Neuronal stem cell (in vitro differentiated cells): ENCODE measurements at regions not wholly inside any gene's neighbourhood (a gene's known extent, or its start where the extent isn't known, plus 50 kb on each side); places are given as distances from the start of the nearest gene placed in this dataset.

Source experiments
- DNase-seq: peaks from one replicate; pipeline ENCODE4 v3.0.0-alpha.2; 2013; ENCODE audit warnings: low spot score
- H2AFZ ChIP-seq: one replicate; pipeline ENCODE4 v1.6.1; 2013; ENCODE audit warnings: mild to moderate bottlenecking, low read length, inconsistent platforms
- H2AK5ac ChIP-seq: 2 replicates; pipeline ENCODE4 v1.6.1; 2013; ENCODE audit warnings: low read depth, mild to moderate bottlenecking, inconsistent platforms, low read length, moderate library complexity, mixed read lengths
- H2BK120ac ChIP-seq: 2 replicates; pipeline ENCODE4 v1.6.1; 2013; ENCODE audit warnings: low read depth, mild to moderate bottlenecking, inconsistent platforms, low read length, moderate library complexity, mixed read lengths
- H2BK12ac ChIP-seq: one replicate; pipeline ENCODE4 v1.6.1; 2013; ENCODE audit warnings: low read length, inconsistent platforms
- H2BK15ac ChIP-seq: 2 replicates; pipeline ENCODE4 v1.6.1; 2013; ENCODE audit warnings: mild to moderate bottlenecking, low read length, inconsistent platforms, mixed read lengths
- H2BK5ac ChIP-seq: one replicate; pipeline ENCODE4 v1.6.1; 2013; ENCODE audit warnings: inconsistent platforms, mild to moderate bottlenecking, low read length, moderate library complexity
- H3K14ac ChIP-seq: one replicate; pipeline ENCODE4 v1.6.1; 2013; ENCODE audit warnings: low read length, inconsistent platforms
- H3K18ac ChIP-seq: 2 replicates; pipeline ENCODE4 v1.6.1; 2013; ENCODE audit warnings: low read length, inconsistent platforms
- H3K23ac ChIP-seq: 2 replicates; pipeline ENCODE4 v1.6.1; 2013; ENCODE audit warnings: low read depth, mild to moderate bottlenecking, mixed read lengths, low read length, inconsistent platforms; ENCODE audit not compliant: poor library complexity
- H3K27ac ChIP-seq: replicated peaks from 3 replicates; pipeline ENCODE4 v1.5.1; 2013; ENCODE audit warnings: low read length, inconsistent platforms
- H3K27me3 ChIP-seq, 3 experiments: 2 replicates each; pipeline ENCODE4 v1.6.1; 2013; ENCODE audit warnings: low read length in 3 of 3, mild to moderate bottlenecking in 2 of 3, inconsistent platforms in 1 of 3, low read depth in 1 of 3, mixed read lengths in 1 of 3, moderate library complexity in 1 of 3; ENCODE audit not compliant: control insufficient read depth in 3 of 3, insufficient read depth in 3 of 3
- H3K36me3 ChIP-seq, 2 donors: replicated peaks in 1 of 2; 2 replicates each; pipeline ENCODE4 v1.6.1; 2013; ENCODE audit warnings: low read length in 2 of 2; ENCODE audit not compliant: control insufficient read depth in 2 of 2, insufficient read depth in 2 of 2
- H3K4ac ChIP-seq: 2 replicates; pipeline ENCODE4 v1.6.1; 2013; ENCODE audit warnings: inconsistent platforms, mild to moderate bottlenecking, low read length, moderate library complexity
- H3K4me1 ChIP-seq, 2 donors: 1 replicate in 1 of 2; 2 replicates in 1 of 2; pipeline ENCODE4 v1.6.1; 2013; ENCODE audit warnings: low read length in 2 of 2, low read depth in 1 of 2; ENCODE audit not compliant: control insufficient read depth in 2 of 2, insufficient read depth in 1 of 2
- H3K4me2 ChIP-seq: one replicate; pipeline ENCODE4 v1.6.1; 2013; ENCODE audit warnings: mild to moderate bottlenecking, low read length, inconsistent platforms; ENCODE audit not compliant: insufficient read depth, poor library complexity, severe bottlenecking
- H3K4me3 ChIP-seq, 2 donors: 2 replicates each; pipeline ENCODE4 v1.5.1; 2013; ENCODE audit warnings: low read length in 2 of 2, mild to moderate bottlenecking in 2 of 2, inconsistent platforms in 1 of 2, moderate library complexity in 1 of 2
- H3K79me1 ChIP-seq: one replicate; pipeline ENCODE4 v1.6.1; 2013; ENCODE audit warnings: low read depth, mild to moderate bottlenecking, inconsistent platforms, low read length, moderate library complexity
- H3K9ac ChIP-seq: one replicate; pipeline ENCODE4 v1.6.1; 2013; ENCODE audit warnings: mild to moderate bottlenecking, low read depth, low read length, inconsistent platforms; ENCODE audit not compliant: poor library complexity
- H3K9me3 ChIP-seq, 2 donors: replicated peaks in 1 of 2; 2 replicates each; pipeline versions ENCODE3 to v1.6.1; 2013; ENCODE audit warnings: low read length in 2 of 2, mild to moderate bottlenecking in 2 of 2, inconsistent platforms in 1 of 2, low read depth in 1 of 2, mixed read lengths in 1 of 2, moderate library complexity in 1 of 2; ENCODE audit not compliant: control insufficient read depth in 2 of 2, insufficient read depth in 1 of 2
- H4K8ac ChIP-seq: one replicate; pipeline ENCODE4 v1.6.1; 2013; ENCODE audit warnings: low read depth, mild to moderate bottlenecking, inconsistent platforms, low read length, moderate library complexity
- H4K91ac ChIP-seq: one replicate; pipeline ENCODE4 v1.6.1; 2013; ENCODE audit warnings: low read length, low read depth, mild to moderate bottlenecking, inconsistent platforms; ENCODE audit not compliant: poor library complexity
- WGBS, 2 donors: extraction: QIAGEN DNeasy Blood & Tissue Kit; methylation state at CpG; one replicate each; pipeline ENCODE4 v1.1.7; 2013; ENCODE audit warnings: missing lambda C conversion rate in 2 of 2, mixed read lengths in 1 of 2; ENCODE audit not compliant: insufficient read length in 2 of 2, insufficient replicate concordance in 1 of 2; ENCODE audit errors: extremely low coverage in 2 of 2; 5-methylcytosine and 5-hydroxymethylcytosine counted together

GRCh38 chr1:166691476-166691875 is 147.8 kb upstream of the POGK start:
- no CpG with 5 or more reads among the region's 3 CpGs for WGBS, 2 donors
- Histone ChIP-seq H2BK15ac (no peak overlapping the region), H3K27me3 (no peaks in the 10 kb centered on the region)

GRCh38 chr1:166692346-166692745 is 146.9 kb upstream of the POGK start:
- Histone ChIP-seq H4K91ac (no peak overlapping the region), H3K36me3 (no peaks in the 10 kb centered on the region), H3K18ac (no peak overlapping the region), H3K4me3 (no peak overlapping the region), H3K9ac (no peak overlapping the region), H2BK5ac (no peak overlapping the region), H3K27ac (no peak overlapping the region), H3K4ac (no peak overlapping the region), H2AK5ac (no peak overlapping the region), H3K27me3 (no peaks in the 10 kb centered on the region), H3K9me3 (no peaks in the 10 kb centered on the region), H2AFZ (no peak overlapping the region), H2BK120ac (no peak overlapping the region), H2BK15ac (no peak overlapping the region), H3K23ac (no peak overlapping the region), H3K4me2 (no peak overlapping the region), H3K79me1 (no peaks in the 10 kb centered on the region), H4K8ac (no peak overlapping the region), H2BK12ac (no peak overlapping the region), H3K4me1 (no peaks in the 10 kb centered on the region), H3K14ac (no peak overlapping the region)
- WGBS, 2 donors = no CpG with 5 or more reads among the region's 2 CpGs
- DNase-seq = no peak

More at GRCh38 chr1:166691476-166691875, 147.8 kb upstream of the POGK start:
- Histone ChIP-seq H4K91ac (no peak overlapping the region), H2BK5ac (no peak overlapping the region), H2BK120ac (no peak overlapping the region), H3K23ac (no peak overlapping the region), H3K4me2 (no peak overlapping the region), H3K4ac (no peak overlapping the region), H4K8ac (no peak overlapping the region), H3K9ac (no peak overlapping the region), H3K4me1 (no peaks in the 10 kb centered on the region), H3K27ac (no peak overlapping the region), H3K79me1 (no peaks in the 10 kb centered on the region), H2AFZ (no peak overlapping the region), H2BK12ac (no peak overlapping the region), H3K18ac (no peak overlapping the region), H3K14ac (no peak overlapping the region), H3K9me3 (no peaks in the 10 kb centered on the region), H3K4me3 (no peak overlapping the region), H3K36me3 (no peaks in the 10 kb centered on the region), H2AK5ac (no peak overlapping the region)
- no peak for DNase-seq

- Histone ChIP-seq H3K9ac (no peak overlapping the region), H3K36me3 (no peaks in the 10 kb centered on the region), H3K4me1 (no peaks in the 10 kb centered on the region), H3K4me2 (no peak overlapping the region), H3K27ac (no peak overlapping the region), H2AFZ (no peak overlapping the region), H3K79me1 (no peaks in the 10 kb centered on the region), H3K23ac (no peak overlapping the region), H3K9me3 (no peaks in the 10 kb centered on the region), H4K8ac (no peak overlapping the region), H2BK12ac (no peak overlapping the region), H3K4ac (no peak overlapping the region), H2BK120ac (no peak overlapping the region), H3K14ac (no peak overlapping the region), H2BK15ac (no peak overlapping the region), H3K27me3 (no peaks in the 10 kb centered on the region), H3K18ac (no peak overlapping the region), H3K4me3 (no peak overlapping the region), H4K91ac (no peak overlapping the region), H2AK5ac (no peak overlapping the region), H2BK5ac (no peak overlapping the region)
- no peak for DNase-seq
- WGBS, 2 donors = no CpG with 5 or more reads among the region's 4 CpGs
These were observed 146.1 kb upstream of the POGK start for GRCh38 chr1:166693158-166693557.

GRCh38 chr1:166693673-166694297 is 145.5 kb upstream of the POGK start:
- H3K9ac ChIP-seq = no peak overlapping the region
- no peak overlapping the region for H2AFZ ChIP-seq
- no peak overlapping the region for H2AK5ac ChIP-seq
- no peak overlapping the region for H4K8ac ChIP-seq
- H3K23ac ChIP-seq = no peak overlapping the region
- H3K27ac ChIP-seq = no peak overlapping the region
- no peaks in the 10 kb centered on the region for H3K79me1 ChIP-seq
- H3K4me1 ChIP-seq = no peaks in the 10 kb centered on the region
- DNase-seq = no peak
- H3K4ac ChIP-seq = no peak overlapping the region
- H2BK5ac ChIP-seq = no peak overlapping the region
- no peaks in the 10 kb centered on the region for H3K27me3 ChIP-seq
- H4K91ac ChIP-seq = no peak overlapping the region
- H3K14ac ChIP-seq = no peak overlapping the region
- no peak overlapping the region for H2BK120ac ChIP-seq
- no peak overlapping the region for H2BK15ac ChIP-seq
- no CpG with 5 or more reads among the region's 4 CpGs for WGBS, 2 donors
- no peak overlapping the region for H2BK12ac ChIP-seq
- no peaks in the 10 kb centered on the region for H3K9me3 ChIP-seq
- no peak overlapping the region for H3K4me2 ChIP-seq
- H3K18ac ChIP-seq = no peak overlapping the region
- no peaks in the 10 kb centered on the region for H3K36me3 ChIP-seq
- H3K4me3 ChIP-seq = no peak overlapping the region
